Putamen (tissue), 1 donor: ENCODE measurements at regions not wholly inside any gene's neighbourhood (a gene's known extent, or its start where the extent isn't known, plus 50 kb on each side); places are given as distances from the start of the nearest gene placed in this dataset.

ENCODE experiments used
- DNase-seq: peaks from one replicate; pipeline ENCODE4 v3.0.0-alpha.2; 2016; ENCODE audit warnings: low spot score

- DNase-seq, result no peak
These were observed 189.7 kb upstream of the GDNF start for GRCh38 chr5:38029397-38030065.

GRCh38 chr5:38023799-38024198, 184.0 kb upstream of the GDNF start:
- no peak for DNase-seq

- DNase-seq, result no peak
These were observed 183.5 kb upstream of the GDNF start for GRCh38 chr5:38023371-38023770.

- no peak for DNase-seq
These were observed 182.8 kb upstream of the GDNF start for GRCh38 chr5:38022631-38023030.

GRCh38 chr5:38018016-38018415, 178.2 kb upstream of the GDNF start:
- no peak for DNase-seq

- DNase-seq, result no peak
These were observed 173.3 kb upstream of the GDNF start for GRCh38 chr5:38013107-38013506.

GRCh38 chr5:38011668-38012188, 171.9 kb upstream of the GDNF start:
- DNase-seq, result no peak

GRCh38 chr5:38009749-38010358, 170.0 kb upstream of the GDNF start:
- no peak for DNase-seq

GRCh38 chr5:38008198-38008597, 168.4 kb upstream of the GDNF start:
- DNase-seq, result no peak

- no peak for DNase-seq
These were observed 159.8 kb upstream of the GDNF start for GRCh38 chr5:37999593-37999992.

GRCh38 chr5:37996918-37997317, 157.1 kb upstream of the GDNF start:
- no peak for DNase-seq

GRCh38 chr5:37994729-37995128, 154.9 kb upstream of the GDNF start:
- DNase-seq, result no peak

- no peak for DNase-seq
These were observed 151.8 kb upstream of the GDNF start for GRCh38 chr5:37991301-37992299.

- DNase-seq, result no peak
These were observed 150.0 kb upstream of the GDNF start for GRCh38 chr5:37989884-37990283.

- no peak for DNase-seq
These were observed 148.7 kb upstream of the GDNF start for GRCh38 chr5:37988454-37989046.

- no peak for DNase-seq
These were observed 144.5 kb upstream of the GDNF start for GRCh38 chr5:37984300-37984699.

GRCh38 chr5:37983463-37983862, 143.6 kb upstream of the GDNF start:
- DNase-seq, result no peak

GRCh38 chr5:37979559-37979958, 139.7 kb upstream of the GDNF start:
- DNase-seq, result no peak

- DNase-seq, result no peak
These were observed 135.7 kb upstream of the GDNF start for GRCh38 chr5:37975531-37975930.

GRCh38 chr5:37971483-37972024, 131.7 kb upstream of the GDNF start:
- no peak for DNase-seq

- DNase-seq, result no peak
These were observed 127.0 kb upstream of the GDNF start for GRCh38 chr5:37966871-37967270.

- DNase-seq, result no peak
These were observed 126.5 kb upstream of the GDNF start for GRCh38 chr5:37966291-37966690.
